IPS-NIHi7 (cell line): ENCODE measurements at regions not wholly inside any gene's neighbourhood (a gene's known extent, or its start where the extent isn't known, plus 50 kb on each side); places are given as distances from the start of the nearest gene placed in this dataset.

Experiments used
- DNase-seq: peaks from one replicate; pipeline ENCODE4 v3.0.0; 2012; ENCODE audit warnings: mixed read lengths; ENCODE audit errors: extremely low spot score

GRCh38 chr5:10077791-10078545 lies 171.7 kb downstream of the ATPSCKMT start:
- no peak for DNase-seq

GRCh38 chr5:10073441-10074104 lies 176.1 kb downstream of the ATPSCKMT start:
- DNase-seq = no peak

DNA sequence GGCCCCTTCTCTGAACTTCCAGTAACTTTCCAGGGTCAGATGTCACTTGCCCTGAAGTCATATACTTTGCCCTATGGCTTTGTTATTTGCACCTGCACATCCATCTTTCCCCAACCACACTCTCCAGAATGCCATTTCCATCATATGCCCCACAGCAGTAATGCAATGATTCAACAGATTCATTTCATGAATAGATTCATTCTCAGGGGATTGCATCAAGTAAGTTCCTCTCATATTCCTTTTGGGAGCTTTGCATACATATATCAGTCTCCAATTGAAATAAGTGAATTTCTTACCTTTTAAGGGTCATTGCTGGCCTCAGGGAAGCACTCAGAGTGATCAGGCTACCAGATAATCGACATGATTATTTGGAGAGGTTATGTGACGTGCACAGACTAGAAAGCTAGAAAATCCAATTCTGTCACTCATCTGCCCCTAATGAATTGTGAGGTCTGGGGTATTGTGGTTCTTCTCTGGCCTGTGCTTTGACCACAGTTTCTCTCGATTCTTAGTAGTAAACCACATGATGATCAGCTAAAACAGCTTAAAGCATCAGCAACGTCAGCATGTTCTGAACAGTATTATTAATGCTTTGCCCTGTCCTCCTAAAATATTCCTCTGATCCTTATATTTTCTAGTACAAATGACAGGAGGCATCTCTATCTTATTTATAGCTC lies 179.9 kb downstream of the ATPSCKMT start:
- DNase-seq = no peak

GRCh38 chr5:10065428-10066000 lies 184.2 kb downstream of the ATPSCKMT start:
- DNase-seq = no peak

- DNase-seq = no peak
Observed at GRCh38 chr5:10064546-10065195, 185.0 kb downstream of the ATPSCKMT start.

GRCh38 chr5:10063997-10064396 lies 185.7 kb downstream of the ATPSCKMT start:
- no peak for DNase-seq

GRCh38 chr5:10059980-10060379 lies 189.7 kb downstream of the ATPSCKMT start:
- DNase-seq = no peak

DNA sequence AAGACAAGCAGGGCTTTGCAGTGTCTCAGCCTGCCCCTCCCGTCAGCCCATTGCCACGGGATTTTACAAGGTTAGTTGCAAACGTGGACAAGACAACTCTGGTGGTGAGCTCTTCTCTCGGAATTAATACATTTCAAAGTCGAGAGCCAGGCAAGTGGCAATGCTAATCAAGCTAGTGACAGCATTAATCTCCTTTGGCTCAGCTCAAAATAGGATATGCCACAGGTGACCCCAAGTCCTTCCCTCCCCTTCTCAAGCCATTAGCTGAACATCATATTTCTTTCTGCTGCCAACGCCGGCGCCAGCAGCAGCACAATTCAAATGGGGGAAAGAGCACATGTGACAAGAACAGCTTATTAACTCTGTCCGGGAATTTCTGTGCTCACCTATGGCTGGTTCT lies 190.1 kb downstream of the ATPSCKMT start:
- DNase-seq = no peak

- no peak for DNase-seq
Observed at GRCh38 chr5:10057356-10057755, 192.3 kb downstream of the ATPSCKMT start.

GRCh38 chr5:10056228-10056760 lies 193.4 kb downstream of the ATPSCKMT start:
- DNase-seq = no peak

GRCh38 chr5:10049858-10050455 lies 199.7 kb downstream of the ATPSCKMT start:
- no peak for DNase-seq

GRCh38 chr5:10046676-10047075 lies 203.0 kb downstream of the ATPSCKMT start:
- DNase-seq = no peak

GRCh38 chr5:10045376-10045775 lies 204.3 kb downstream of the ATPSCKMT start:
- no peak for DNase-seq

DNA sequence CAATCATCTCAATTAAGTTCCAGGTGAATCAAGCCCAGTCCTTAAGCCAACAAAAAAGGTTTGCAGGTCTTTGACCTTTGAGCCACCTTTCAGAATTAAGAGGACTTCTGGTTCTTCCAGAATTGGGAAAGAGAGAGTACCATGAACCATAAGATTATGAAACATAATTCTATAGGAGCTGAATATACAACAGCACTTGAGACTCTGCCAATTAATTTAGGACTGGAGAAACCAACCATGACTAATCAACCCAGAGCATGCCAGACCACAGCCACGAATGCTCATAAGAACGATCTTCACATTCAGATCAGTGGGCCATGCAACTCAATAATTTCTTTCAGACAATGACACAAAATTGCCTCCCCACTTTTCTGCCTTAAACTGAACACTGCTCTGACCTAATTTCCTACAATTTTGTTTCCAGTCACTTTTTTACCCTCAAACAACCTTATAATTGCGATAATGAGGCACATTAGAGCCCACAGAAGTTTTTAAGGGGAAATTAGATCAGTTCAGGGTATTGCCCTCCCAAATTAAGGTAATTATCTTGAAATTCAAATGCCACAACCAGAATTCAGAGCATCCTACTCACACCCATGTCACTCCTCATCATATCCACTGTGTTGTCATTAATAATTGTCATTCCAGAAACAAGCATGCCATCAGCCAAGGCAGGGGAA lies 213.4 kb downstream of the ATPSCKMT start:
- no peak for DNase-seq

- DNase-seq = no peak
Observed at GRCh38 chr5:10034001-10034400, 215.7 kb downstream of the ATPSCKMT start.

DNA sequence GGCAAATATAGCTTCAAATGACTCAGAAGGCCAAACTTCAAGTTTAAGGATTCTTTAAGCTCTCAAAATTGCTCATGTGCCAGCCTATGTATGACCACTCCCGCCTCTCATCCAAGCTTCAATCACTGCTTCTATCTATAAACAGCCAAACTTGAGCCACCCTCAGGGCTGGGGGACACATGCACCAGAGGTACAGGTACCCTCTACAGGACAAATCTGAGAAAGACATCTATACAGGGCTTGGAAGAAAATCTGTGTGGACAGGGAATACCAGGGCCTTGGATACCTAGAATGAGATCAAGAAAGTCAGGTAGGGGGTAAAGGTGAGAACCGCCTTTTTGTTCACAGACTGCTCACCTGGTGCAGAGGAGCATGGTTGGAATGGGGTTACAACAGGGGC lies 217.9 kb downstream of the ATPSCKMT start:
- DNase-seq = no peak

DNA sequence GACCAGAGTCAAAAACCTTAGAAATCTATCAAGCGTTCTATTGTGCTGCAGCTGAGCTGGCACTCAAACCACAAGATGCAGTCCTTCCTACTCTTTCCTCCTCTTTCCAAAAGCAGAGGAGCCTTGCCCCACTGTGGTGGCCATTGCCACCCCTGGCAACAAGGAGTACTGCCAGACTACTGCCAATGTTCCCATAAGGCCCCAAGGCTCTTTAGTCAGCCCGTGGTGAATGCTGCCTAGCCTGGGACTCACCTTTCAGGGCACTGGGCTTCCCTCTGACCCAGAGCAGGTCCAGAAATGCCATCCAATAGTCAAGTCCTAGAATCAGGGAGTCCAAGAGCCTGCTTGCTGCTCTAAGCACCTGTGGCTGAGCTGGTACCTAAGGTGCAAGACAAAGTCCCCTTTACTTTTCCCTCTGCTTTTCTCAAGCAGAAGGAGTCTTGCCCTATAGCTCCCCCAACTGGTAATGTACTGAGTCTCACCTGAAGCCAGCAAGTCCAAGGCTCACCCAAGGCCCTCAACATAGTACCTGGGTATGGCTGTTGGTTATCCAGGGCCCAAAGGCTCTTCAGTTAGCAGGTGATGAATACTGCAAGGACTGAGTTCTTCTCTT lies 219.4 kb downstream of the ATPSCKMT start:
- peak; percentile 50 for DNase-seq

- no peak for DNase-seq
Observed at GRCh38 chr5:10023494-10023893, 226.2 kb downstream of the ATPSCKMT start.

DNA sequence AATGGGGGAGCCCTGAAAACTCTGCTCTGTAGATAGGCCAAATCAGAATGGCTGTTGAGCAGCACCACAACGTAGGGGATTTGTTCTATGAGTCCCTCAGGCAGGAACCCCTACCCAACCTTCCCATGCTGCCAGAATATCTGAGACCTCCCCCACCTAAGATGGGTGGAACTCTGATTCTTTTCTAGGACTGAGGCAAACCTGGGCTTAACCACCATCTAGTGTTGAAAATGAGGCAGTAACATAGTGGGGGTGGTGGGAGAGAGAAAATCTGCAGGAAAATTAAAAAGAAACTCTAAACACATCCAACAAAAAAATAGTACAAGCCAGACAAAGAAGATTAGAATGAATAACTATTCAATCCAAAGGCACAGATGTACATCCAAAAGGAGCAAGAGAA lies 228.4 kb downstream of the ATPSCKMT start:
- DNase-seq = no peak

DNA sequence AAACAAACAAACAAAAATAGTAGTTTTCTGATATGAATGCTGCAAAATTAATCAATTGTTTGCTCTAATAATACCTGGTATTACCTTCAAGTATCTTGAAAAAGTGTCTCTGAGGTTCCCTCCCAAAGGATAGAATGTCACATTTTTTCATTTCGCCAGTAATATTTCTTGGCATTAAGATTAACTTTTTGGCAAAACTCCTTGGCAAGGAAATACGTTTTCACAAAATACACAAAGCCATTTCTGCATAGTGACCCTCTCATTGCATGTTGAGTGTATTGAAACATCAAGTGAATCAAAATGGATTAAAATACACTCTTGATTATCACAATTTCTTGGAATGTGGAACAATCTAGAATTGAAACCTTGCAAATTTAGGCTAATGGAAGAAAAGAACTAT lies 230.5 kb downstream of the ATPSCKMT start:
- DNase-seq = no peak
